ENCODE measurements at regions not wholly inside any gene's neighbourhood (a gene's known extent, or its start where the extent isn't known, plus 50 kb on each side); places are given as distances from the start of the nearest gene placed in this dataset.

DNA sequence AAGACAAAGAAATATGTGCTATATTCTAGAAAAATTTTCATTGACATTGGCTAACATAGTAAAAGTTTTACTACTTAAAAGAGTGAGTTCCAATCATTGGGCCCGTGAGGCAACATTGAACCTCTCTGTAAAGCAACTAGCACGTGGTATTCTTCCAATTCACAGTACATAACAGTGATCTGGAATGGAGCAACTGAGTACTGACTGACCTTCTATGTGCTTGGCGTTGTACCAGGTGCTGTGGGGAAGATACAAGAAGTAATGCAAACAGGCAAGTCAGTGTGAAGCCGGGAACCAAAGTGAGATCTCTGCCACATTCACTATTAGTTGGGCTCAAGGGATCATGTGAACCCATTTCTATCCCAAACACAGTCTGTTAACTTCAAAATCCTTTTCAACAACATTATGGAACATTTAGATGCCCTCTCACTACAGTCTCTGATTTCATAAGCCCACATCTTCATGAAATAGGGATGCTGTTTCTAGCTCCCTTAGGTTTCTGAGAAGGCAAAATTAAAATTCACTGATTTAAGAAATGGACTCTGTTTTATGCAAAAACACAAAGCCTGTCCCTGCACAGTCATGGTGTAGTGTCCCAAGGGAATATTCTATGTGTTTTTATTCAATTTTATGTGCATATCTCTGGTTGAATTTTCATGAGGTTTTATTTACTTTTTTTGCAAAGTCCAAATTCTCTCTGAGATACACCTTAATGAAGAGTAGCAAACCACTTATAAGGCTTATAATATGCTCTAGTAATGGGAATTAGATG, 61.8 kb upstream of the NCAM1 start:
- no peak for DNase-seq
- no peak overlapping the region for H3K4me3 Mint-ChIP-seq
- no peak for ATAC-seq (ENCODE audit: low read depth in 2 of 2)
- H3K9me3 Mint-ChIP-seq: peaks cover 0 to 9% (median 0%) of the 10 kb centered on the region in 7 donors
- H3K4me1 Mint-ChIP-seq: no peaks in the 10 kb centered on the region
- no peaks in the 10 kb centered on the region for H3K27me3 Mint-ChIP-seq
- no peaks in the 10 kb centered on the region for H3K36me3 Mint-ChIP-seq
- no peak overlapping the region for H3K27ac Mint-ChIP-seq

DNA sequence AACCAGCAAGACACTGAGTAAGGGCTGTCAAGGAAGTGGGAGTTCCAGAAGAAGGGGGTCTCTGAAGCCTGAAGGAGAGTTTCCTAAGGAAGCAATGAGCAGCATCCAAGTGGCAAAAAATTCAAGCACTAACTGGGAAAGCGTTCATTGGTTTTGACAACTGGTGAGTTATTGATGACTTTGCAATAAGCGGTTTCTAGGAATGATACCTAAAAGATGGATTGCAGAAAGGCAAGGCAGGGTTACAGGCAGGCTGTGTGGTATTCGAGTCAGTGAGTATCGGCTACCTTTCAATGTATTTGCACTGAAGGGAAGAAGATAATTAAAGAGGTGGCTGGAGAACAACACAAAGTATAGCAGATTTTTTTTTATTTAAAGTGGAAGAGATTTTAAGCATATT, 59.3 kb upstream of the NCAM1 start:
- Mint-ChIP-seq H3K27ac (no peak overlapping the region), H3K4me1 (no peaks in the 10 kb centered on the region), H3K4me3 (no peak overlapping the region), H3K9me3 (peaks cover 0 to 14% (median 0%) of the 10 kb centered on the region in 7 donors), H3K36me3 (no peaks in the 10 kb centered on the region), H3K27me3 (no peaks in the 10 kb centered on the region)
- no peak for DNase-seq
- no peak for ATAC-seq (ENCODE audit: low read depth in 2 of 2)

DNA sequence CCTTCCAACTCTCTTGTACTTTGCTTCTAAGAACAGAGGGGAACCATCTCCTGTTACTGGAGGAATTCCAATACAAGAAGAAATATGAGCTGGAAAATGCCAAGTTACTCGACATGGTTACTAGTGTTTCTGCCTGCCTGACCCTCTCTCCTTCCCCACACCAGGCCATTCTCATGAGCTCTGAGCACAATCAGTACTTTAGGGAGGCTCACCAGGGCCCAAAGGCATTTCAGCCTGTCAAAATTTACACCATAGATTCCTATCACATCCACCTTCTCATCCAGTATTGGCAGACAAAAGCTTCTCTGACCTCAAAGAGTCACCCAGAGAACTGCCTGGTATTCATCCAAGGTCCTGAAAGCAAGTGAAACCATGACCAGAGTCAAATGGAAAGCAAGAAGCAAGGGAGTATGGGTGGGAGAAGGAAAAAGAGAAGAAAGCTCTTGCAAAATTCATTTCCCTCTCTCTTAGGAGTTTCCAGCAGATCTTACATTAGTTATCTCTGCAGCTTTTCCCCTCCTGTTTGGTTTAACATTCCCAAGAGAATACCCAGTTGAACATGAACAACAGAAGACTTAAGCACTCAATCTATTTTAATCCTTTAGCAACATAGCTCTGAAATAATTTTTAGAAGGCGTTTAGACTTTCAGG, 58.7 kb upstream of the NCAM1 start:
- Mint-ChIP-seq H3K9me3 (peaks cover 0 to 14% (median under 1%) of the 10 kb centered on the region in 7 donors), H3K27ac (no peak overlapping the region), H3K4me3 (no peak overlapping the region), H3K36me3 (no peaks in the 10 kb centered on the region), H3K4me1 (no peaks in the 10 kb centered on the region), H3K27me3 (peaks cover 0 to 2% (median 0%) of the 10 kb centered on the region in 3 donors)
- ATAC-seq (ENCODE audit: low read depth in 2 of 2) (no peak), DNase-seq (no peak)

GRCh38 chr11:112903340-112903739, 57.9 kb upstream of the NCAM1 start:
- ATAC-seq (ENCODE audit: low read depth in 2 of 2) (no peak), DNase-seq (no peak)
- Mint-ChIP-seq H3K4me3 (no peak overlapping the region), H3K27me3 (peaks cover 0 to 4% (median 0%) of the 10 kb centered on the region in 3 donors), H3K27ac (no peak overlapping the region), H3K4me1 (no peaks in the 10 kb centered on the region), H3K9me3 (peaks cover 0 to 14% (median 2%) of the 10 kb centered on the region in 7 donors), H3K36me3 (no peaks in the 10 kb centered on the region)

DNA sequence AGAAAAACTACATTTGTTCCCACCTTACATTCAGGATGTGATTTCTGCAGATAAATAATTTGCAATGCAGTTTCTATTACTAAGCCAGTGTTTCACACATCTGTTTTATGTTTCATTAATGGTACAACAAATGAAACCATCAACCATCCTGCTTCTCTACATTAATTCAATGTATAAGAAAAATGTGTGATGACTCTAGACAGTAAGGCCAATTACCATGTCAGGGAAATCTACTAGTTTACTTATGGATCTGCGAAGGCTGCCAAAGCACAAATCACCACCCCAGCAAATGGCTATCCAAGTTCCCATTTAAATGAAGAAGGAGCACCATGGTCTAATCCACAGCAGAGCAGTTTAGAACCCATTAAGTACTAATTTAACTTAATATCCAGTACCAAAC, 50.1 kb upstream of the NCAM1 start:
- no peaks in the 10 kb centered on the region for H3K4me1 Mint-ChIP-seq
- H3K27ac Mint-ChIP-seq: no peak overlapping the region
- no peaks in the 10 kb centered on the region for H3K36me3 Mint-ChIP-seq
- H3K4me3 Mint-ChIP-seq: no peak overlapping the region
- no peak for DNase-seq
- ATAC-seq (ENCODE audit: low read depth in 2 of 2): no peak
- peaks cover 0 to 16% (median 0%) of the 10 kb centered on the region in 7 donors for H3K9me3 Mint-ChIP-seq
- H3K27me3 Mint-ChIP-seq: peaks cover 0 to 9% (median 0%) of the 10 kb centered on the region in 3 donors

Measured in naive B cell (primary cell).